ENCODE measurements at regions not wholly inside any gene's neighbourhood (a gene's known extent, or its start where the extent isn't known, plus 50 kb on each side); places are given as distances from the start of the nearest gene placed in this dataset.

GRCh38 chr9:129399634-129399990 is 221.3 kb downstream of the C9orf50 start:
- DNase-seq: no peak
- ATAC-seq: no peak

GRCh38 chr9:129398961-129399633 is 221.0 kb upstream of the IER5L start:
- DNase-seq (no peak), ATAC-seq (no peak)

GRCh38 chr9:129398101-129398960 is 220.3 kb upstream of the IER5L start:
- DNase-seq: no peak
- ATAC-seq: no peak

GRCh38 chr9:129397335-129397734 is 219.3 kb upstream of the IER5L start:
- ATAC-seq: no peak
- DNase-seq: no peak

GRCh38 chr9:129396365-129396708 is 218.3 kb upstream of the IER5L start:
- ATAC-seq: no peak
- DNase-seq: no peak

GRCh38 chr9:129395633-129396364 is 217.7 kb upstream of the IER5L start:
- DNase-seq: no peak
- no peak for ATAC-seq

DNA sequence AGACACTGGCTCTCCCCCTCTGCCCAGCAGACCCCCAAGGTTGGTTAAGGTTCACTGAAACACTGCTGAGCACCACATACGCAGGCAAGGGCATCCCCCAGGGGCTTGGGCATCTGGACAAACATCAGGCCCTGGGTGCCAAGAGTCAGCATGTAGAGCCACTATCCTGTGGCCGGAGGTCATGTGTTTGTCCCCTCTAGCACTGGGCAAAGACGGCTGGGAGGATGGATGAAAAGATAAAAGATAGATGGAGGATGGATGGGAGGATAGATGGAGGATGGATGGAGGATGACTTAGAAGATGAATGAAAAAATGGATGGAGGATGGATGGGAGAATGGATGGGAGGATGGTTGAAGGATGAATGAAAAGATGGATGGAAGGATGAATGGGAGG is 216.8 kb upstream of the IER5L start:
- DNase-seq (no peak), ATAC-seq (no peak)

DNA sequence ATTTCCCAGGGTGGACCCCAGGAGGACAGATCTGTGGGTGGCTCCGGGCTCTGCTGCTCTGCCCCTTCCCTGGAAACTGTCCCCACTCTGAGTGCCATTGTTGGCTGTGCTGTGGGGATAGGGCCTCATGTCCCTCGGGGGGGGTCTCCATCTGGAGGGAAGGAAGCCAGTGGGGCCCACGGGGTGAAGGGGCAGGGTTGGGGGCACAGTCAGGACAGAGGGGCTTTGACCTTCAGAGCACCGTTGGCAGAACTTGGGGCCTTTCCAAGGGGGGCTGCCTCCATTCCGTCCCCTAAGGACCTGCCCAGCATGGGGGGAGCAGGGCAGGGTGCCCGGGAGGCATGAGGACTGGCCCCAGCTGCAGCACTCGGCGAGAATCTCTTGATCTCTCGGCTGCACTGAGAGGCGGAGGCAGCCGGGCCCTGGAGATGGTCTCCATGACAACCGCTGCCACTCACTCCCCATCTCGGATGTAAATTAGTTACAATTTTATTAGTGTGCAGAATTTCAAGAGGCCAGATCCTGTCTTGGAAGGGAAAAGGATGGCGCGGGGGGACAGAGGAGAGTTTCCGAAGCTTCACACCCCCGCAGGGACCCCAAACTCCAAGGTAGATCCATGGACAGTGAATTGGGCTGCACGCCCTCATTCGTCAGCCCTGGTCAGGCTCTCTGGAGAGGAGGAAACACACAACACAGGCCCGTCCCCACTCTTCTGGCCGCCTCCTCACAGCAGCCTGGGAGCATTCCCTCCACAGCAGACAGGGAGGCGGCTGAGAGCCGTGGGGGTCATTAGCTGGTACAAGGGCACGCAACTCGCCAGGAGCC is 216.2 kb upstream of the IER5L start:
- ATAC-seq: no peak

DNA sequence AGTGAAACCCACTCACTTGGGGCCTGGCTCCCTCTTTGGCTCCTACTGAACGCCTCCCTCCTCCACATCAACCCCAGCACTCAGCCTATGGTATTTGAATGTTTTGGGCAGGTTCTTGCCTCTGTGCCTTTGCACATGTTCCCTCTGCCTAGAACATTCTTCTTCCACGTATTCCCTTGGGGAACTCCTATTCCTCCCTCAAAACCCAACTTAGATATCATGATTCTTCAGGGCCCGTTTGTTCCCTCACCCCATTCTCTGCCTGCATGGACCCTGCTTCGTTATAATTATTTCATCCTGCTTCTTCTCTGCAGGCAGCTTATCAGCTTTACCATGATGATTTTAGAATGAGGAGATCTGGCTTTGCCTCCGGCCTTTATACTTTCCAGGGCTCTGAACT is 215.0 kb upstream of the IER5L start:
- no peak for DNase-seq
- ATAC-seq: no peak

More for the DNA sequence above, 216.2 kb upstream of the IER5L start:
- no peak for DNase-seq

GRCh38 chr9:129392093-129392541 is 214.1 kb upstream of the IER5L start:
- DNase-seq (no peak), ATAC-seq (no peak)

- DNase-seq (no peak), ATAC-seq (no peak)
These were observed 213.2 kb upstream of the IER5L start for GRCh38 chr9:129391221-129391661.

GRCh38 chr9:129390541-129390940 is 212.5 kb upstream of the IER5L start:
- DNase-seq (no peak), ATAC-seq (no peak)

DNA sequence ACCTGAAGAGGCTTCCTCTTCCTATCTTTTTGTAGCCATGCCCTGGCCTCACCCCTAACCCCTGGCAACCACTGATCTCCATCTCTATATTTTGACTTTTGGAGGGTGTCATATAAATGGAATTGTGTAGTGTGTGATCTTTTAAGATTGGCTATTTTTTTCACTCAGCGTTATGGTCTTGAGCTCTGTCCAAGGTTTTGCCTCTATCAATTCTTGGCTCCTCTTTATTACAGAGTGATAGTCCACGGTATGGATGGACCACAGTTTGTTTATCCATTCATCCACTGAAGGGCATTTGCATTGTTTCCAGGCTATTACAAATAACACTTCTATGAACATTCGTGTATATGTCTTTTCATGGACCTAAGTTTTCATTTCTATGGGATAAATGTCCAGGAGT is 209.8 kb upstream of the IER5L start:
- ATAC-seq (no peak), DNase-seq (no peak)

- no peak for DNase-seq
- ATAC-seq: no peak
These were observed 208.7 kb upstream of the IER5L start for GRCh38 chr9:129386812-129387177.

DNA sequence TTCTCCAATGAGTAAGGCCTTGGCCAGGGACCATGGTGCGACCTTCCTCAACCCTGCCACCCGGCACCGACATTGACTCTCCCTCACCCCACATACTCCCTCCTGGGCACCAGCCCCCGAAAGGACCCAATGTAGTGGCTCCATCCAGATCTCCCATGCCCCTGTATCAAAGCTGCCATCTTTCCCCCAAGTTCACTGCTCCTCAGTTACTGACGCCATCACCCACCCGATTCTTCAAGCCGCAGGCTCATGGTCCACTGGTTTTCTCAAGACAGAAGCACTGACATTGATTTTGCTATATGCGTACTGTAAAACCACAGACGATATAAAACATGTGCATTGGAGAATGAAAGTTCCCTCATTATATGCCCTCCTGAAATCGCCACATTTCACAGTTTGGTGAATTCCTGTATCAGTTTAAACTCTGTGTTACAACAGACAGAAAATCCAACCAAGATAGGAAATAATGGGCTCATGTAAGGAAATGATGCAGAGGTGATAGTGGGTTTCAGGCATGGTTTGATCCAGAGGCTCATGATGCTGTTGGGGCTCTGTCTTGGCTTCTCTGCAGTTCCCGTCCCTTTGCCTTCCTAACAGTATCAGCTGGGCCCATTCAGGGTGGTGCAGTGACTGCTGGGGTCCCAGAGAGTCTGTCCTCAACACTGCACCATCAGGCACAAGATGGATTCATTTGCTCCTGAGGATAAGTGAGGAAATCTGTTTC is 207.3 kb upstream of the IER5L start:
- no peak for ATAC-seq

DNA sequence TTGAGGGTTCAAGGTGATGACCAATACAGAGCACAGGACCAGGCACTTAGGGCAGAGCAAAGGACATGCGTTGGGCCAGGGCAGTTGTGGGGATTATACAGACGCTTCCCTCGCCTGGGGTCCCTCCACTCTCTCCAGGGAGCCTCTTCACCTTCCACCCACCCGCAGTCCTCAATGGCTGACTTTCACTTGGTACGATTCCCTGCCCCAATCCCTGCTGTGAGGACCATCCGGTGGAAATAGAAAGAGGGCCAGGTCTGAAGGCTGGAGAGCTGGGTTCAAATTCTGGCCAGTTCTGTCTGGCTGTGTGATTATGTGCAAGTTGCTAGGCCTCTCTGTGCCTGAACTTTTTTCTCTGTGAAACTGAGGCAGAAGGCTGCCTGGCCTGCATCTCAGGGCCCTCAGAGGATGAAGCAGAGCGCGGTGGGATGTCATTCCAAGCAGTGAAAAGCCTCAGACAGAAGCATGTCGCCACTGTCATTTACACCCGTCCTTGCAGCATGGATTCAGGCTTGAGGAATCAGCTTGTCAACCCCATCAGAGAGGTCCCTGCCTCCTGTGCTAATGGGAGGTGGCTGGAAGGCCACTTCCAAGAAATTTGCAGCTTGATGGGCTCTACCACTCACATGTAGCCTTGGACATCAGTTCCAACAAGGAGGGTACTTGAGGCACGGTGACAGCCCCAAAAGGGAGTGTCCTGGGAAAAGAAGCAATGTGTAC is 206.6 kb upstream of the IER5L start:
- DNase-seq: no peak
- no peak for ATAC-seq

More for the DNA sequence above, 207.3 kb upstream of the IER5L start:
- DNase-seq: no peak

DNA sequence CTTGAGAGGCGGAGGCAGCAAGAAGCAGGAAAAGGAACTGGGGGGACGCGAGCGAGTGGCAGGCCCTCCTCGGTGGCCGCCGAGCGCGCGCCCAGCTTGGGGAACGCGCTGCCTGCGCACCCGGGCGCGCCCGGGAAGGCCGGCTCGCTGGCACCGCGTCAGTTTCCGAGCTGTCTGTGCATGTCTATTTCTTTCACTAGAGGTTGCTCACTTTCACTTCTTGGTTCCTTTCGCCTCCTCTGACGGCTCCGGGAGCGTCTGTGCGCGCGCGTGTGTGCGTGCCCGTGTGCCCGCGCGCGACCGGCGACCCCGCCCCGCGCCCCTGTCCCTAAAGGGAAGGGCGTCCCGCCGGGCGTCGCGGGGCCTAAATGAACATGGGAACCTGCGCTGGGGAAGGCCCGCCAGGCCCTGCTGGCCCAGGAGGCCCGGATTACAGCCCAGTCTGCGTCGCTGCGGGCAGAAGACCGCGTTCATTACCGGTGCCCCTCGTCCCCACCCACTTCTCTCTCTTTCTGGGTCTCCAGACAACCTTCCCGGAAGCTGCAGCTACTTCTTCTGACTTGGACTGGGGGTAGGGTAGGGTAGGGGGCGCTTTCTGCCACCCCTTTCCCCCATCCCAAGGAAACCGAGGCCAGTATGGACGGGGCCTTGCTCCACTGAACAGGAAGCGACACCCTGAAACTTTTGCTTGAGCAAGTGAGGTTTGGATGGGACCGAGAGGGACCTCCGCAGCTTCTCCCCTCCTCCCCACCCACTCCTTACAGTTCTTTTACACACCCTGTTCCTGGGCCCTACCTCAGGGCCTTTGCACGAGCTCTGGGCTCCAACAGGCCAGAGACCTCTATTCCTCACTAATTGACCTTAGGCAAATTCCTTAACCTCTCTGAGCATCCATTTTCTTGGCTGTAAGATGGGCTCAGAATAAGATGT is 205.8 kb upstream of the IER5L start:
- ATAC-seq (peak; percentile 84), DNase-seq (peak; percentile 65)

DNA sequence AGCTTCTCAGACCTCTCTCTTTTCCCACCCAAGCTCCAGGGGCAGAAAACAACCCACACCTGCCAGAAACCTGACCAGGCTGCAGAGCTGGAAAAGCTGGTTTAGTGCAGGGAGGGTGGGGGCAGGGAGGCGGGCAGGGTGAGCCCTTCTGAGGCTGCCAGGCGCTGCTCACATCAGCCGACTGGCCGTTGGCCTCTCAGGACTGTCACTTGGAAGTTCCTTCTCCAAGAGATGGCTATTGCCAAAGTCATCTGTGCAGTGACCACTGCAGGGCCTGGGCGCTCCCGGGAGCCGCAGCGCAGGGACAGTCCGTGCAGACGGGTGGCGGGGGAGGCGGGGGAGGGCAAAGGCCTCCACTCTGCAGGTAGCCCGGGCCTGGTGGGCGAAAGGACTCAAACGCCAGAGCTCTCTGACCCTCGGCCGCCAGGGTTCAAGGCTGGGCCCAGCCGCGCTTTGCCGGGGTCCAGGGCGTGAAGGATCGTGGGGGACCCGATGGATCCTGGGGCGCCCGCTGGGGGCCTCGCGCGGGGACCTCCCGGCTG is 205.0 kb upstream of the IER5L start:
- no peak for ATAC-seq
- peak; percentile 15 for DNase-seq

DNA sequence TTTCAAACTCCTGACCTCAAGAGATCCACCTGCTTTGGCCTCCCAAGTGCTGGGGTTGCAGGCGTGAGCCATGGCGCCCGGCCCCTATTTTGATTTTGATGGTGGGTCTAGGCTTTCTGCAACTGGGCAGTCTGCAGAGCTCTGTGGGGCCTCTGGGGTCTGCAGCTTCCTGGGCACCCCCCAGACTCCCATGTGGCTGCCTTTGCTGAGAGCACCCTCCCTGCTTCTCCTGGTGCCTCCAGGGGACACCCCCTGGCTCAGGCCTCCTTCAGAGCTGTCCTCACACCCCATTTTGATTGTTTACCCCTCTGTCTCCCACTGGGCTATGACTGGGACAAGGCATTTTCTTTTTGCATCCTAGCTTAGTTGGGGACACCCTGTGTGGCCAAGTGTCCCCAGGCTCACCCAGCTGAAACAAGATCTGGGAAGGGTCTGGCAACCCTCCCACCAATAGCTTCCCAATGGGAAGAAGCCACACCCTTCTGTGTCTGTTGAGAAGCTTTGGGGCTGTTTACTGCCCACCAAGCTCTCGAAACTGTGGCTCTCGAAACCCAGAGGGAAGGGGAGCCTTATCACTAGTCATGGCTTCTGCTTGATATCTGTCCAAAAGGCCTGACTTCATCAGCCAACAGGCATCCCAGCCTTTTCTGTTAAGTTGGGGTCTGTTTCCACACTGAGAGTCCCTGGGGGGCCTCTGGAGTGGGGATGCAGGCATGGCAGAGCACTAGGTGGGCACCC is 204.4 kb upstream of the IER5L start:
- DNase-seq: no peak
- no peak for ATAC-seq

Data from stimulated activated naive CD8-positive, alpha-beta T cell treated with anti-CD3 and anti-CD28 coated beads, Interleukin-15, Interleukin-2, amounts not matched to agents 100 U/mL and 50 U/mL, for 24 hours (primary cell).